CD4-positive, alpha-beta memory T cell (primary cell): ENCODE measurements at regions not wholly inside any gene's neighbourhood (a gene's known extent, or its start where the extent isn't known, plus 50 kb on each side); places are given as distances from the start of the nearest gene placed in this dataset.

ENCODE experiments used
- CTCF ChIA-PET: fragments of 350-600 bp; sonication (Branson Sonifier 250); formaldehyde crosslinking; loops from one replicate; lab custom pipeline; 2021; ENCODE audit warnings: inconsistent platforms; ENCODE audit not compliant: partially characterized antibody; lab: Charles Lee
- POLR2A ChIA-PET: fragments of 350-600 bp; sonication (Branson Sonifier 250); formaldehyde crosslinking; loops from one replicate; lab custom pipeline; 2021; ENCODE audit not compliant: partially characterized antibody; lab: Charles Lee
- DNase-seq, 5 donors: peaks; one replicate each; pipeline versions ENCODE4 v3.0.0 to v3.0.0-alpha.2; 2020 to 2022; ENCODE audit warnings: mixed read lengths in 1 of 5
- H3K27ac ChIP-seq: one replicate; pipeline ENCODE4 v1.7.0; 2013; ENCODE audit warnings: low read depth, low read length
- H3K27me3 ChIP-seq: 2 replicates; pipeline ENCODE4 v1.7.0; 2013; ENCODE audit warnings: mild to moderate bottlenecking, low read length, moderate library complexity; ENCODE audit not compliant: insufficient read depth
- H3K36me3 ChIP-seq: 2 replicates; pipeline ENCODE4 v1.7.0; 2013; ENCODE audit warnings: mild to moderate bottlenecking, low read length, moderate library complexity; ENCODE audit not compliant: insufficient read depth
- H3K4me1 ChIP-seq: 2 replicates; pipeline ENCODE4 v1.7.0; 2013; ENCODE audit warnings: mild to moderate bottlenecking, low read length, moderate library complexity; ENCODE audit not compliant: insufficient read depth
- H3K4me3 ChIP-seq, 2 donors: one replicate each; pipeline ENCODE4 v1.7.0; 2013; ENCODE audit warnings: low read length in 2 of 2, mild to moderate bottlenecking in 1 of 2
- H3K9me3 ChIP-seq, 2 donors: one replicate each; pipeline ENCODE4 v1.7.0; 2013; ENCODE audit warnings: low read length in 2 of 2, control low read depth in 1 of 2; ENCODE audit not compliant: control insufficient read depth in 1 of 2
- H3K27ac Mint-ChIP-seq, 7 donors: one replicate each; pipeline ENCODE4 v1.8.0; 2020 to 2021; ENCODE audit warnings: mixed read lengths in 7 of 7, mild to moderate bottlenecking in 6 of 7, inconsistent platforms in 3 of 7, moderate library complexity in 3 of 7
- H3K27me3 Mint-ChIP-seq, 2 donors: one replicate each; pipeline ENCODE4 v1.8.0; 2020 to 2021; ENCODE audit warnings: mixed read lengths in 2 of 2
- H3K36me3 Mint-ChIP-seq, 2 donors: one replicate each; pipeline ENCODE4 v1.8.0; 2020 to 2021; ENCODE audit warnings: mixed read lengths in 2 of 2, inconsistent platforms in 1 of 2, mild to moderate bottlenecking in 1 of 2
- H3K4me1 Mint-ChIP-seq, 4 donors: one replicate each; pipeline ENCODE4 v1.8.0; 2020 to 2021; ENCODE audit warnings: mixed read lengths in 4 of 4, mild to moderate bottlenecking in 1 of 4
- H3K4me3 Mint-ChIP-seq, 8 donors: one replicate each; pipeline ENCODE4 v1.8.0; 2020 to 2021; ENCODE audit warnings: mixed read lengths in 8 of 8, mild to moderate bottlenecking in 7 of 8, moderate library complexity in 6 of 8, inconsistent platforms in 3 of 8
- H3K9me3 Mint-ChIP-seq, 8 donors: one replicate each; pipeline ENCODE4 v1.8.0; 2020 to 2021; ENCODE audit warnings: mixed read lengths in 8 of 8, mild to moderate bottlenecking in 5 of 8, inconsistent platforms in 3 of 8, moderate library complexity in 1 of 8
- intact Hi-C: fragments of 100-400 bp; cut with micrococcal nuclease; formaldehyde crosslinking; loops from one replicate; pipeline ENCODE4 v1.15.1; 2023

DNA sequence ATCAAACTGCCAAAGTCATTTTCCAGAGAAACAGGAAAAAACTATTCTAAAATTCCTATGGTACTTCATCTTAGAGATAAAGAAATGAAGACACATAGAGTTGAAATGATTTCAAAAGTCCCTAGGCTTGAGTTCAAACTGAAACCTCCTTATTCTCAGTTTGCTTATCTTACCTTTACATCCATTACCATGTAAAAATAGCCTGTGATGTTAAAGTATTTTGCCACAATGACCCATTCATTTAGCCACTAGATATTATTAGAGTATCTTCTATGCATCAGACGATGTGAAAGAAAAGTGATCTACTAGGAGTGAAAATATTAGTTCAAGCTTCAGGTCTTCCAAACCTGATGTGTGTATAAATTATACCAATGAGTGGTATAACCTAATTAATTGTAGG is 55.1 kb upstream of the TTC14 start:
- no peak overlapping the region for H3K27ac ChIP-seq
- Mint-ChIP-seq H3K9me3 (peaks cover 0 to 2% (median 0%) of the 10 kb centered on the region in 8 donors), H3K4me3 (no peak overlapping the region), H3K4me1 (no peaks in the 10 kb centered on the region), H3K27ac (no peak overlapping the region), H3K27me3 (peaks cover 1 to 7% of the 10 kb centered on the region in 2 donors), H3K36me3 (no peaks in the 10 kb centered on the region)
- DNase-seq = no peak
- H3K27me3 ChIP-seq = no peaks in the 10 kb centered on the region
- POLR2A ChIA-PET = no interaction called here
- H3K4me1 ChIP-seq = no peaks in the 10 kb centered on the region
- intact Hi-C loops = no loop called here
- no peak overlapping the region for H3K4me3 ChIP-seq
- no peaks in the 10 kb centered on the region for H3K36me3 ChIP-seq
- CTCF ChIA-PET = no interaction called here
- H3K9me3 ChIP-seq = no peaks in the 10 kb centered on the region

GRCh38 chr3:180548050-180548449 is 53.9 kb upstream of the TTC14 start:
- CTCF ChIA-PET = no interaction called here
- no peak overlapping the region for H3K4me3 ChIP-seq
- intact Hi-C loops = no loop called here
- Mint-ChIP-seq H3K27me3 (peaks cover 1 to 7% of the 10 kb centered on the region in 2 donors), H3K4me3 (no peak overlapping the region), H3K27ac (no peak overlapping the region), H3K36me3 (no peaks in the 10 kb centered on the region), H3K9me3 (peaks cover 0 to 2% (median 0%) of the 10 kb centered on the region in 8 donors), H3K4me1 (no peaks in the 10 kb centered on the region)
- H3K4me1 ChIP-seq = no peaks in the 10 kb centered on the region
- POLR2A ChIA-PET = no interaction called here
- no peak overlapping the region for H3K27ac ChIP-seq
- no peak for DNase-seq
- no peaks in the 10 kb centered on the region for H3K27me3 ChIP-seq
- no peaks in the 10 kb centered on the region for H3K9me3 ChIP-seq
- no peaks in the 10 kb centered on the region for H3K36me3 ChIP-seq
